Psoas muscle (tissue), 7 donors: ENCODE measurements at regions not wholly inside any gene's neighbourhood (a gene's known extent, or its start where the extent isn't known, plus 50 kb on each side); places are given as distances from the start of the nearest gene placed in this dataset.

Experiments used
- ATAC-seq, 4 donors: fragments of 200-7000 bp; cut with Tn5 transposase; one replicate each; pipeline ENCODE4 v1.9.1; 2020; ENCODE audit warnings: moderate library complexity in 3 of 4, mild to moderate bottlenecking in 2 of 4
- DNase-seq, 2 donors: peaks; one replicate each; pipeline ENCODE4 v3.0.0-alpha.2; 2020
- H3K27ac ChIP-seq: fragments of 200-600 bp; one replicate; pipeline ENCODE4 v1.8.0; 2022
- H3K27me3 ChIP-seq, 3 donors: fragments of 200-600 bp in 1 of 3; one replicate each; pipeline versions ENCODE4 v1.6.1 to v1.8.0; 2013 to 2022; ENCODE audit warnings: low read length in 2 of 3, mild to moderate bottlenecking in 2 of 3, moderate library complexity in 1 of 3; ENCODE audit not compliant: insufficient read depth in 3 of 3
- H3K36me3 ChIP-seq, 2 donors: fragments of 200-600 bp in 1 of 2; one replicate each; pipeline versions ENCODE4 v1.6.1 to v1.8.0; 2013 to 2022; ENCODE audit warnings: low read depth in 1 of 2, mild to moderate bottlenecking in 1 of 2, moderate library complexity in 1 of 2; ENCODE audit not compliant: insufficient read depth in 1 of 2
- H3K4me1 ChIP-seq: fragments of 200-600 bp; one replicate; pipeline ENCODE4 v1.8.0; 2022
- H3K4me3 ChIP-seq: fragments of 200-600 bp; one replicate; pipeline ENCODE4 v1.8.0; 2022; ENCODE audit warnings: mild to moderate bottlenecking
- H3K9me3 ChIP-seq: fragments of 200-600 bp; one replicate; pipeline ENCODE4 v1.8.0; 2022
- WGBS, 3 donors: extraction: QIAGEN DNeasy Blood & Tissue Kit; methylation state at CpG; one replicate each; pipeline versions ENCODE4 v1.1.6 to v1.1.7; 2013; 5-methylcytosine and 5-hydroxymethylcytosine counted together
- intact Hi-C, 2 donors: fragments of 100-400 bp; cut with DNase I; formaldehyde crosslinking; loops; one replicate each; pipeline versions ENCODE4 v1.11.0 to v1.14.2; 2022
- TF ChIP-seq, protein P1 (sequence below): fragments of 200-600 bp; IDR thresholded peaks from one replicate; pipeline ENCODE4 v1.8.0; 2022; ENCODE audit warnings: antibody characterized with exemption
- donor health status: healthy with polysubstance abuse.
- donor health status: DM: no; HTN: no; CAD: no; lungs with moderate emphysema.
- donor health status: Bipolar disorder and iron deficiency.
- donor health status: healthy.
- donor health status: DM: yes; HTN: yes; CAD: no.
- donor health status: DM: no; HTN: no; CAD: no.
- donor health status: DM: yes; HTN: yes; CAD: no.

DNA sequence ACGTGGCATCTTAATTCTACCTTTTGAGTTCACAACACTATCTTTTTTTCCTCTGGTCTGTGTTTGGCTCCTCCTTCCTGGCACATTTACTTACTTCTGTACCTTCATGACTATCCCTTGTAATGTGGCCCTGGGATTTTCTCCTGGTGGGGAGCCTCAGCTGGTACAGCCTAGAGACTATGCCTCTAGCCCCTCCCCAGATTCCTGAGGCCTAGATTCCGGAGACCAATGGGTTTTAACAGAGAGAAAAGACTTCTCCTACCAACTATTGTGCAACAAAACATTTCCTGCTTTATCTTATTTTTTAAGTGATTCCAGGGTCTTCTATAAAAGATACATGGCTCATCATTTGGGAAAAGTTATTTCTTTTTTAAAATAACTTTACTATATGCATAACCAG lies 216.2 kb upstream of the KRR1 start:
- no peak for ATAC-seq
- Histone ChIP-seq H3K36me3 (no peaks in the 10 kb centered on the region), H3K9me3 (no peaks in the 10 kb centered on the region), H3K27ac (no peak overlapping the region), H3K4me3 (no peak overlapping the region), H3K4me1 (peaks cover 7% of the 10 kb centered on the region), H3K27me3 (no peaks in the 10 kb centered on the region)
- WGBS, 3 donors = 81 to 96% (median 94%) methylated on average over 2 of the region's 2 CpGs
- intact Hi-C loops = loop anchor here in 1 of 2 donors (10.0 kb wide), 1 partner anchor 307 kb away; the partner anchor contains the start of gene PHLDA1
- TF ChIP-seq, protein P1, sequence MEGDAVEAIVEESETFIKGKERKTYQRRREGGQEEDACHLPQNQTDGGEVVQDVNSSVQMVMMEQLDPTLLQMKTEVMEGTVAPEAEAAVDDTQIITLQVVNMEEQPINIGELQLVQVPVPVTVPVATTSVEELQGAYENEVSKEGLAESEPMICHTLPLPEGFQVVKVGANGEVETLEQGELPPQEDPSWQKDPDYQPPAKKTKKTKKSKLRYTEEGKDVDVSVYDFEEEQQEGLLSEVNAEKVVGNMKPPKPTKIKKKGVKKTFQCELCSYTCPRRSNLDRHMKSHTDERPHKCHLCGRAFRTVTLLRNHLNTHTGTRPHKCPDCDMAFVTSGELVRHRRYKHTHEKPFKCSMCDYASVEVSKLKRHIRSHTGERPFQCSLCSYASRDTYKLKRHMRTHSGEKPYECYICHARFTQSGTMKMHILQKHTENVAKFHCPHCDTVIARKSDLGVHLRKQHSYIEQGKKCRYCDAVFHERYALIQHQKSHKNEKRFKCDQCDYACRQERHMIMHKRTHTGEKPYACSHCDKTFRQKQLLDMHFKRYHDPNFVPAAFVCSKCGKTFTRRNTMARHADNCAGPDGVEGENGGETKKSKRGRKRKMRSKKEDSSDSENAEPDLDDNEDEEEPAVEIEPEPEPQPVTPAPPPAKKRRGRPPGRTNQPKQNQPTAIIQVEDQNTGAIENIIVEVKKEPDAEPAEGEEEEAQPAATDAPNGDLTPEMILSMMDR = no peak
- DNase-seq = no peak

DNA sequence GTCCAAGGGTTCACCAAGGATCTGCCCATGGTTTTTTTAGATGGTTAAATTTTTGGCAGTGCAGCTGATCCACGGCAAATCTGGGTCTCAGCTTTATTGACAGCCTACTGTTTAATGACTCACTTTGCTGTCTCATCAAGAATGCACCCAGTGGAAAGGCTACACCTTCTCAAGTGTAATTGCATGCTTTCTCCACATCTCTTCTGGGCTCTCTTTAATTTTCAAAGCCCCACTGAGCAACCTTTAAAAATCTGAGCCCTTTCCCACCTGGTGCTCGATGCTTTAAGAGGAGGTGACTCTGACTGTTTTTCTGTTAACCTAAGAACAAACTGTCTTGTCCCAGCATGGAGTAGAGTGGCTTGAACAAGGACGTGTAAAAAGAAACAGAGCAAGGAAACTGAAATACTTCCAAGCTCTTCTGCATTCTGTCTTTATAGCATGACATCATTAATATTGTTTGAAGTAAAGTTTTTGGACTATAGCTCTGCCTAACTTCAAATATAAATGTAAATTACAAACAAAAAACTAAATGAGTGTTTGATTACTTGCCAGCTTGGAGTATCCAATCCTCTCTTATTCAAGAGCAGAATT lies 214.2 kb upstream of the KRR1 start:
- ATAC-seq = peak; percentile 63 to 83 (median 76)

DNA sequence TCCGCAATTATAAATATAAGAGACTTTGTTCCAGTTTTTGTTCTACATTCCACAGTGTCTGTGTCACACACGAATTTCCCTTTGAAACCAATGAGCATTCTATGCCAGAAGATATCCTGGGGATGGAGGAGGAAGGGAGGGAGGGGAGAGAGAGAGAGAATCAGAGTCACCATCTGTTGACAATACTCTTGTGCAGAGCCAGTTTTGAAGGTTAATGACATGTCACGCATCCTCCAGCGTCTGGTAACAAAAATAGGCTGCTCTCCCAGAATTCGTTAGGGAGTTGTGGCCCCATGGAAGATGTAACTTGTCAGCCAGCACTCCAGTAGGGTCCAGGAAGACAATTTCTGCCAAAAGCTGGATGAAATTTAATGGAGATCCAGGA lies 213.5 kb upstream of the KRR1 start:
- peak overlapping the region; percentile 47 for H3K27ac ChIP-seq
- H3K4me1 ChIP-seq = peaks cover 25% of the 10 kb centered on the region
- TF ChIP-seq, protein P1 = no peak
- no peaks in the 10 kb centered on the region for H3K27me3 ChIP-seq
- DNase-seq = no peak
- no peaks in the 10 kb centered on the region for H3K9me3 ChIP-seq
- intact Hi-C loops = loop anchor here in 1 of 2 donors (10.0 kb wide), 1 partner anchor 310 kb away; the partner anchor contains the start of gene PHLDA1
- no peak overlapping the region for H3K4me3 ChIP-seq
- H3K36me3 ChIP-seq = no peaks in the 10 kb centered on the region
- 12 to 17% (median 12%) methylated on average over 5 of the region's 5 CpGs for WGBS, 3 donors
- ATAC-seq = peak; percentile 54 to 79 (median 66)

More for the DNA sequence above, 214.2 kb upstream of the KRR1 start:
- DNase-seq = no peak
- WGBS, 3 donors = 13 to 18% (median 15%) methylated on average over 3 of the region's 3 CpGs
- Histone ChIP-seq H3K4me3 (no peak overlapping the region), H3K36me3 (no peaks in the 10 kb centered on the region), H3K9me3 (no peaks in the 10 kb centered on the region), H3K27ac (peak overlapping the region; percentile 47), H3K4me1 (peaks cover 23% of the 10 kb centered on the region), H3K27me3 (no peaks in the 10 kb centered on the region)
- TF ChIP-seq, protein P1 = peak; percentile 9
- intact Hi-C loops = loop anchor here in 1 of 2 donors (10.0 kb wide), 1 partner anchor 309 kb away; the partner anchor contains the start of gene PHLDA1

DNA sequence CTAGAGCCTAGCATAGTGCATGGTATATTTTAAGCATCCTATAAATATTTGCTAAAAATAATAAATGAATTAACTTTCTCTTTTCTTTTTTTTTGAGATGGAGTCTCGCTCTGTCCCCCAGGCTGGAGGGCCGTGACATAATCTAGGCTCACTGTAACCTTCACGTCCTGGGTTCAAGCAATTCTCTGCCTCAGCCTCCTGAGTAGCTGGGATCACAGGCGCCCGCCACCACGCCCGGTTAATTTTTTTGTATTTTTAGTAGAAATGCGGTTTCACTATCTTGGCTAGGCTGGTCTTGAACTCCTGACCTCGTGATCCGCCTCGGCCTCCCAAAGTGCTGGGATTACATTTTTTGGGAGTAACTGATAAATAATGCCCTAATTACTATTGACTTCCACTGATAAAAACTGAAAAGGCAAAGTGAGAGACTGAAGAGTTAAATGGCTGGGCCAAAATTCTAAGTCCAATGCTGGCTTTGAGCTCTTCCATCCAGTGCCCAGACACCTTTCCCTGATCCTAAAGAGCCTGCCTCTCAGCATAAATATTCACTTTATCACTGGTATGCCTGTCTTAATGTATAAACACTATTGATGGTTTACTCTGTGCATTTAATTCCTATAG lies 213.0 kb upstream of the KRR1 start:
- Histone ChIP-seq H3K9me3 (no peaks in the 10 kb centered on the region), H3K4me1 (peaks cover 25% of the 10 kb centered on the region), H3K36me3 (no peaks in the 10 kb centered on the region), H3K27ac (no peak overlapping the region), H3K4me3 (no peak overlapping the region), H3K27me3 (no peaks in the 10 kb centered on the region)
- ATAC-seq (no peak), DNase-seq (no peak)
- TF ChIP-seq, protein P1 = no peak
- 75 to 85% (median 75%) methylated on average over 11 of the region's 11 CpGs for WGBS, 3 donors
- intact Hi-C loops = loop anchor here in 1 of 2 donors (10.0 kb wide), 1 partner anchor 310 kb away; the partner anchor contains the start of gene PHLDA1
